UCSD-AML1 (cell line): ENCODE measurements at regions not wholly inside any gene's neighbourhood (a gene's known extent, or its start where the extent isn't known, plus 50 kb on each side); places are given as distances from the start of the nearest gene placed in this dataset.

Experiments
- DNase-seq: peaks from one replicate; lab custom pipeline; 2025; ENCODE audit not compliant: unreplicated experiment; lab: John Stamatoyannopoulos, UW

DNA sequence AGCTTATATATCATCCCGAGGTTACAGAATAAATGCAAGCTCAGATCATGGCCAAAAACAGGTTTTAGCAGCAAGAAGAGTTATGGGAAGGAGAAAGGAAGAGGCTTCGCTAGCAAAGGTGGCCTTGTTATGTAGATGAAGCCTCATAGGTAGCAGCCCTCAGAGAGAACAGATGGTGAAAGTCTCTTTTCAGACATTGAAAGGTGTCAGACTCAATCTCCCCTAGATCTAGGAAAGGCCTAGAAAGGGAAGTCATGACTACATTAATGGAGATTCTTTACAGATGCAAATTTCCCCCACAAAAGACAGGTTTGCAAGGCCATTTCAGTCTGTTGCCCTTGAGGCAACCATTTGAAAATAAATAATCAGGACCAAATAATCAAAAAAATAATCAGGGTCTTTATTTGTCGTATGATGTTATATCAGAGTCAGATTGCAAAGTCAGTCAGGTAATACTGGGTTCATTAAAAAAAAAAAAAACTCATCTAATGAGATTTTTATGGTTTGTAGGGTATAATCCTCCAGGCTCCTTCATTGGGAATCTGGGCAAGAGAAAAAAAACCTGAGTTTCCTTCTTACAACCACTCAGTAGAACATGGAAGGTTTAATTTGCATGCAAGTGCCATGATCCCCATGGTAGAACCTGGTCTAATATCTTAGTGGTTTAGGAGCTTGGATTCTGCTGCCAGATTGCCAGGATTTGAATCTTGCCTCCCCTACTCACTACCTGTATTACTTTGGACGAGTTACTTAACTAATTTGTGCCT is 50.8 kb upstream of the HTR2A start:
- DNase-seq: no peak
